WTC11 (cell line): ENCODE measurements at regions not wholly inside any gene's neighbourhood (a gene's known extent, or its start where the extent isn't known, plus 50 kb on each side); places are given as distances from the start of the nearest gene placed in this dataset.

ENCODE experiments used
- ATAC-seq: fragments of 200-7000 bp; cut with Tn5 transposase; 2 replicates; pipeline ENCODE4 v1.10.0; 2021; ENCODE audit warnings: mild to moderate bottlenecking, moderate library complexity
- CTCF ChIA-PET: fragments of 300-600 bp; sonication (Branson Sonifier 250); formaldehyde crosslinking; loops from one replicate; lab custom pipeline; 2021; ENCODE audit warnings: antibody characterized with exemption; lab: Charles Lee
- POLR2A ChIA-PET: fragments of 350-600 bp; sonication (Branson Sonifier 250); formaldehyde crosslinking; loops from one replicate; lab custom pipeline; 2021; ENCODE audit warnings: antibody characterized with exemption; lab: Charles Lee
- DNase-seq: peaks from one replicate; pipeline ENCODE4 v3.0.0; 2021; ENCODE audit warnings: low spot score
- H3K27ac Mint-ChIP-seq: 2 replicates; pipeline ENCODE4 v1.8.0; 2021; ENCODE audit warnings: mixed read lengths
- H3K27me3 Mint-ChIP-seq: 2 replicates; pipeline ENCODE4 v1.8.0; 2021; ENCODE audit warnings: low read depth, mild to moderate bottlenecking, moderate library complexity, mixed read lengths
- H3K36me3 Mint-ChIP-seq: 2 replicates; pipeline ENCODE4 v1.8.0; 2021; ENCODE audit warnings: mixed read lengths
- H3K4me1 Mint-ChIP-seq: 2 replicates; pipeline ENCODE4 v1.8.0; 2022; ENCODE audit warnings: mixed read lengths
- H3K4me3 Mint-ChIP-seq: 2 replicates; pipeline ENCODE4 v1.8.0; 2021; ENCODE audit warnings: mild to moderate bottlenecking, moderate library complexity, mixed read lengths
- H3K9me3 Mint-ChIP-seq: 2 replicates; pipeline ENCODE4 v1.8.0; 2021; ENCODE audit warnings: mixed read lengths
- AR ChIP-seq: fragments of 250-450 bp; sonication (Bioruptor Pico); IDR thresholded peaks from 2 replicates; pipeline ENCODE4 v1.9.0; 2021; ENCODE audit warnings: mild to moderate bottlenecking
- ATF3 ChIP-seq: sonication (generic); formaldehyde crosslinking; conservative IDR thresholded peaks from 2 replicates; pipeline ENCODE4 v1.8.1; 2022; ENCODE audit warnings: mild to moderate bottlenecking, missing genetic modification reagents
- E2F4 ChIP-seq: sonication (generic); formaldehyde crosslinking; IDR thresholded peaks from 2 replicates; pipeline ENCODE4 v1.8.1; 2022; ENCODE audit warnings: low read depth, mild to moderate bottlenecking, moderate library complexity, missing genetic modification reagents, borderline replicate concordance
- ELF4 ChIP-seq: sonication (generic); formaldehyde crosslinking; IDR thresholded peaks from 2 replicates; pipeline ENCODE4 v1.8.1; 2022; ENCODE audit warnings: low read depth, mild to moderate bottlenecking, moderate library complexity, missing genetic modification reagents
- FOXK1 ChIP-seq: sonication (generic); formaldehyde crosslinking; IDR thresholded peaks from 2 replicates; pipeline ENCODE4 v1.8.0; 2022; ENCODE audit warnings: mild to moderate bottlenecking, moderate library complexity, missing genetic modification reagents
- GTF2I ChIP-seq: fragments of 250-450 bp; sonication (Bioruptor Pico); conservative IDR thresholded peaks from 2 replicates; pipeline ENCODE4 v1.4.0; 2021; ENCODE audit warnings: mild to moderate bottlenecking
- JUN ChIP-seq: sonication (generic); formaldehyde crosslinking; IDR thresholded peaks from 2 replicates; pipeline ENCODE4 v1.8.0; 2023; ENCODE audit warnings: mild to moderate bottlenecking, missing genetic modification reagents
- KAT7 ChIP-seq: sonication (generic); formaldehyde crosslinking; IDR thresholded peaks from 2 replicates; pipeline ENCODE4 v1.8.1; 2023; ENCODE audit warnings: missing genetic modification reagents, mild to moderate bottlenecking, borderline replicate concordance
- MXD4 ChIP-seq: fragments of 250-450 bp; sonication (Bioruptor Pico); IDR thresholded peaks from 2 replicates; pipeline ENCODE4 v1.8.0; 2021; ENCODE audit warnings: mild to moderate bottlenecking, moderate library complexity, borderline replicate concordance
- NR1H2 ChIP-seq: sonication (generic); formaldehyde crosslinking; IDR thresholded peaks from 2 replicates; pipeline ENCODE4 v1.9.0; 2021; ENCODE audit warnings: mild to moderate bottlenecking, moderate library complexity, missing genetic modification reagents
- OVOL2 ChIP-seq: fragments of 250-450 bp; sonication (Bioruptor Pico); IDR thresholded peaks from 2 replicates; pipeline ENCODE4 v1.9.0; 2021; ENCODE audit warnings: mild to moderate bottlenecking, borderline replicate concordance
- PREB ChIP-seq: sonication (generic); formaldehyde crosslinking; IDR thresholded peaks from 2 replicates; pipeline ENCODE4 v1.8.1; 2022; ENCODE audit warnings: mild to moderate bottlenecking, missing genetic modification reagents, moderate library complexity, borderline replicate concordance
- RELA ChIP-seq: sonication (generic); formaldehyde crosslinking; IDR thresholded peaks from 2 replicates; pipeline ENCODE4 v1.8.1; 2022; ENCODE audit warnings: missing genetic modification reagents, mild to moderate bottlenecking, borderline replicate concordance
- SOX15 ChIP-seq: fragments of 250-450 bp; sonication (Bioruptor Pico); IDR thresholded peaks from 2 replicates; pipeline ENCODE4 v1.9.0; 2021; ENCODE audit warnings: mild to moderate bottlenecking
- SP1 ChIP-seq: sonication (generic); formaldehyde crosslinking; conservative IDR thresholded peaks from 2 replicates; pipeline ENCODE4 v1.8.1; 2022; ENCODE audit warnings: missing genetic modification reagents
- TCF7 ChIP-seq: sonication (generic); formaldehyde crosslinking; IDR thresholded peaks from 2 replicates; pipeline ENCODE4 v1.8.0; 2022; ENCODE audit warnings: mild to moderate bottlenecking, low read depth, missing genetic modification reagents, moderate library complexity
- TEAD4 ChIP-seq: sonication (generic); formaldehyde crosslinking; IDR thresholded peaks from 2 replicates; pipeline ENCODE4 v1.8.0; 2022; ENCODE audit warnings: mild to moderate bottlenecking, missing genetic modification reagents
- ZBTB43 ChIP-seq: sonication (generic); formaldehyde crosslinking; IDR thresholded peaks from 2 replicates; pipeline ENCODE4 v1.8.1; 2023; ENCODE audit warnings: mild to moderate bottlenecking, missing genetic modification reagents
- ZNF121 ChIP-seq: sonication (generic); formaldehyde crosslinking; IDR thresholded peaks from 2 replicates; pipeline ENCODE4 v1.8.0; 2023; ENCODE audit warnings: missing genetic modification reagents
- ZNF263 ChIP-seq: sonication (generic); formaldehyde crosslinking; IDR thresholded peaks from 2 replicates; pipeline ENCODE4 v1.8.1; 2022; ENCODE audit warnings: low read depth, mild to moderate bottlenecking, moderate library complexity, missing genetic modification reagents
- ZNF281 ChIP-seq: sonication (generic); formaldehyde crosslinking; IDR thresholded peaks from 2 replicates; pipeline ENCODE4 v1.8.0; 2023; ENCODE audit warnings: mild to moderate bottlenecking, missing genetic modification reagents
- ZNF396 ChIP-seq: fragments of 250-450 bp; sonication (Bioruptor Pico); IDR thresholded peaks from 2 replicates; pipeline ENCODE4 v1.8.0; 2021; ENCODE audit warnings: mild to moderate bottlenecking, moderate library complexity, borderline replicate concordance
- ZNF423 ChIP-seq: fragments of 250-450 bp; sonication (Bioruptor Pico); IDR thresholded peaks from 2 replicates; pipeline ENCODE4 v2.1.2; 2022; ENCODE audit warnings: mild to moderate bottlenecking, moderate library complexity

- DNase-seq (no peak), ATAC-seq (no peak)
- H3K27me3 Mint-ChIP-seq = no peaks in the 10 kb centered on the region
- ChIA-PET POLR2A (no interaction called here), CTCF (no interaction called here)
- H3K4me3 Mint-ChIP-seq = no peak overlapping the region
- H3K9me3 Mint-ChIP-seq = no peaks in the 10 kb centered on the region
- H3K36me3 Mint-ChIP-seq = no peaks in the 10 kb centered on the region
- peaks cover 4% of the 10 kb centered on the region for H3K4me1 Mint-ChIP-seq
- H3K27ac Mint-ChIP-seq = no peak overlapping the region
- TF ChIP-seq ZNF396 (no peak), FOXK1 (CRISPR knock-in tag) (no peak), OVOL2 (CRISPR knock-in tag) (no peak), AR (CRISPR knock-in tag) (no peak), TEAD4 (no peak), ZNF281 (CRISPR knock-in tag) (no peak), KAT7 (CRISPR knock-in tag) (no peak), ATF3 (CRISPR knock-in tag) (no peak), MXD4 (CRISPR knock-in tag) (no peak), ZNF423 (CRISPR knock-in tag) (no peak), ELF4 (CRISPR knock-in tag) (no peak), ZNF263 (CRISPR knock-in tag) (no peak), JUN (no peak), RELA (CRISPR knock-in tag) (no peak), ZNF121 (CRISPR knock-in tag) (no peak)
- TF ChIP-seq, all 79 proteins: peak for 0
Observed at GRCh38 chr13:37488726-37489125, 109.8 kb downstream of the POSTN start.

GRCh38 chr13:37486171-37486681 is 112.3 kb downstream of the POSTN start:
- Mint-ChIP-seq H3K4me1 (peaks cover 6% of the 10 kb centered on the region), H3K27me3 (no peaks in the 10 kb centered on the region), H3K4me3 (no peak overlapping the region), H3K9me3 (no peaks in the 10 kb centered on the region), H3K36me3 (no peaks in the 10 kb centered on the region), H3K27ac (no peak overlapping the region)
- DNase-seq (no peak), ATAC-seq (no peak)
- POLR2A ChIA-PET = no interaction called here
- CTCF ChIA-PET = no interaction called here
- TF ChIP-seq TCF7 (CRISPR knock-in tag) (no peak), NR1H2 (no peak), E2F4 (CRISPR knock-in tag) (no peak), ZBTB43 (CRISPR knock-in tag) (no peak), ELF4 (CRISPR knock-in tag) (no peak), GTF2I (CRISPR knock-in tag) (no peak), AR (CRISPR knock-in tag) (no peak), SOX15 (CRISPR knock-in tag) (no peak), PREB (CRISPR knock-in tag) (no peak), MXD4 (CRISPR knock-in tag) (no peak), SP1 (CRISPR knock-in tag) (no peak)
